ENCODE measurements at regions not wholly inside any gene's neighbourhood (a gene's known extent, or its start where the extent isn't known, plus 50 kb on each side); places are given as distances from the start of the nearest gene placed in this dataset.

GRCh38 chr10:8386781-8387180 lies 332.3 kb downstream of the GATA3 start:
- Histone ChIP-seq H3K79me2 (ENCODE audit: insufficient read depth, low read length) (no peaks in the 10 kb centered on the region), H3K27me3 (ENCODE audit: low read length) (no peaks in the 10 kb centered on the region), H4K20me1 (ENCODE audit: low read depth, low read length) (no peaks in the 10 kb centered on the region), H3K36me3 (ENCODE audit: low read length) (no peaks in the 10 kb centered on the region), H3K4me2 (ENCODE audit: low read depth, low read length, poor library complexity, severe bottlenecking) (no peak overlapping the region), H3K9me3 (ENCODE audit: insufficient read depth, low read length) (no peaks in the 10 kb centered on the region), H3F3A (ENCODE audit: insufficient read depth) (no peaks in the 10 kb centered on the region), H3K9ac (ENCODE audit: low read length) (no peak overlapping the region), H3K9me2 (replicated peaks; ENCODE audit: insufficient read depth, low read length) (no peaks in the 10 kb centered on the region), H2AFZ (ENCODE audit: low read depth, low read length, severe bottlenecking) (no peak overlapping the region), H3K4me3 (ENCODE audit: insufficient read depth, low read length, poor library complexity, severe bottlenecking) (no peak overlapping the region), H3K27ac (ENCODE audit: low read depth, low read length) (no peak overlapping the region)
- no peak for TF ChIP-seq EZH2phosphoT487 (conservative IDR thresholded peaks at IDR 0.05; ENCODE audit: low read length)
- TF ChIP-seq CTCF (IDR thresholded peaks at IDR 0.05; ENCODE audit: insufficient read depth, low read length, poor library complexity, severe bottlenecking) = no peak

DNA sequence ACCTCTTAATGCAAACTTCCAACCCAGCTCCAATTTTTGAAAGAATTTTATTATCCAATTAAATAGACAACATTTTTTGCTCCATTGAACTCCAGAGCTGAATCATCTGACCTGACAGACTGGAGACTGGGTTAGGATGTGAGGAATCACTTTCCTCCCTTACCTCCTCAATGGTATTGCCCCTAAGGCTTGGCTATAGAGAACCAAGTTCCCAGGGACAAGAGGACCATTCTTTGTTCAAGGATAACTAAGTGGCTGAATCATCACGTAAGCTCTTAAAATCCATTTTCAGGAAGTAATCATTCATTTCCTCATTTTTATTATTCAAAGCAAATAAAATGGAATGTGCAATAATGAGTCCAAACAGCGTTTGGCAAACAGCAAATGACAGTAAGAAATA lies 335.1 kb downstream of the GATA3 start:
- Histone ChIP-seq H3K9ac (ENCODE audit: low read length) (no peak overlapping the region), H2AFZ (ENCODE audit: low read depth, low read length, severe bottlenecking) (no peak overlapping the region)

GRCh38 chr10:8392216-8392615 lies 337.7 kb downstream of the GATA3 start:
- no peak overlapping the region for H3K4me2 ChIP-seq (ENCODE audit: low read depth, low read length, poor library complexity, severe bottlenecking)
- H3K9ac ChIP-seq (ENCODE audit: low read length) = no peak overlapping the region
- no peaks in the 10 kb centered on the region for H3K27me3 ChIP-seq (ENCODE audit: low read length)
- H3K9me3 ChIP-seq (ENCODE audit: insufficient read depth, low read length) = no peaks in the 10 kb centered on the region
- H3F3A ChIP-seq (ENCODE audit: insufficient read depth) = no peaks in the 10 kb centered on the region
- no peak overlapping the region for H3K4me3 ChIP-seq (ENCODE audit: insufficient read depth, low read length, poor library complexity, severe bottlenecking)
- no peak overlapping the region for H3K27ac ChIP-seq (ENCODE audit: low read depth, low read length)
- no peaks in the 10 kb centered on the region for H3K79me2 ChIP-seq (ENCODE audit: insufficient read depth, low read length)
- no peaks in the 10 kb centered on the region for H4K20me1 ChIP-seq (ENCODE audit: low read depth, low read length)
- no peak overlapping the region for H2AFZ ChIP-seq (ENCODE audit: low read depth, low read length, severe bottlenecking)
- no peaks in the 10 kb centered on the region for H3K9me2 ChIP-seq (replicated peaks; ENCODE audit: insufficient read depth, low read length)
- TF ChIP-seq EZH2phosphoT487 (conservative IDR thresholded peaks at IDR 0.05; ENCODE audit: low read length) (no peak), CTCF (IDR thresholded peaks at IDR 0.05; ENCODE audit: insufficient read depth, low read length, poor library complexity, severe bottlenecking) (no peak)
- H3K36me3 ChIP-seq (ENCODE audit: low read length) = no peaks in the 10 kb centered on the region

More for the DNA sequence above, 335.1 kb downstream of the GATA3 start:
- TF ChIP-seq CTCF (IDR thresholded peaks at IDR 0.05; ENCODE audit: insufficient read depth, low read length, poor library complexity, severe bottlenecking) = no peak
- no peak for TF ChIP-seq EZH2phosphoT487 (conservative IDR thresholded peaks at IDR 0.05; ENCODE audit: low read length)
- Histone ChIP-seq H3F3A (ENCODE audit: insufficient read depth) (no peaks in the 10 kb centered on the region), H3K27me3 (ENCODE audit: low read length) (no peaks in the 10 kb centered on the region), H3K9me3 (ENCODE audit: insufficient read depth, low read length) (no peaks in the 10 kb centered on the region), H3K36me3 (ENCODE audit: low read length) (no peaks in the 10 kb centered on the region), H3K4me2 (ENCODE audit: low read depth, low read length, poor library complexity, severe bottlenecking) (no peak overlapping the region), H3K4me3 (ENCODE audit: insufficient read depth, low read length, poor library complexity, severe bottlenecking) (no peak overlapping the region), H3K79me2 (ENCODE audit: insufficient read depth, low read length) (no peaks in the 10 kb centered on the region), H3K27ac (ENCODE audit: low read depth, low read length) (no peak overlapping the region), H3K9me2 (replicated peaks; ENCODE audit: insufficient read depth, low read length) (no peaks in the 10 kb centered on the region), H4K20me1 (ENCODE audit: low read depth, low read length) (no peaks in the 10 kb centered on the region)
